GM10266 (cell line): ENCODE measurements at regions not wholly inside any gene's neighbourhood (a gene's known extent, or its start where the extent isn't known, plus 50 kb on each side); places are given as distances from the start of the nearest gene placed in this dataset.

ENCODE experiments used
- DNase-seq: peaks from one replicate; pipeline ENCODE4 v3.0.0; 2012; ENCODE audit errors: extremely low spot score
- CTCF ChIP-seq: IDR thresholded peaks from 2 replicates; pipeline ENCODE4 v1.5.1; 2012; ENCODE audit warnings: mild to moderate bottlenecking, low read depth; ENCODE audit not compliant: control insufficient read depth, insufficient read depth; ENCODE audit errors: missing control alignments

- no peak for DNase-seq
- no peak for TF ChIP-seq CTCF
These were observed 64.0 kb upstream of the ELOVL5 start for GRCh38 chr6:53412751-53413150.

GRCh38 chr6:53412021-53412715, 63.4 kb upstream of the ELOVL5 start:
- no peak for TF ChIP-seq CTCF
- no peak for DNase-seq

GRCh38 chr6:53411451-53411850, 62.7 kb upstream of the ELOVL5 start:
- no peak for TF ChIP-seq CTCF
- no peak for DNase-seq

- TF ChIP-seq CTCF = peak; percentile 84
- peak; percentile 56 for DNase-seq
These were observed 61.9 kb upstream of the ELOVL5 start for GRCh38 chr6:53410508-53411258.

- DNase-seq = no peak
- TF ChIP-seq CTCF = no peak
These were observed 60.1 kb upstream of the ELOVL5 start for GRCh38 chr6:53408826-53409225.

- no peak for TF ChIP-seq CTCF
- no peak for DNase-seq
These were observed 50.2 kb upstream of the ELOVL5 start for GRCh38 chr6:53399027-53399344.

- DNase-seq = no peak
- TF ChIP-seq CTCF = no peak
These were observed 49.7 kb upstream of the ELOVL5 start for GRCh38 chr6:53398247-53399026.
